ENCODE measurements at regions not wholly inside any gene's neighbourhood (a gene's known extent, or its start where the extent isn't known, plus 50 kb on each side); places are given as distances from the start of the nearest gene placed in this dataset.

- TF ChIP-seq CTCF (conservative IDR thresholded peaks at IDR 0.05 in 1 of 2, IDR thresholded peaks at IDR 0.05 in 1 of 2; ENCODE audit: extremely low read depth in 1 of 2, insufficient read depth in 1 of 2, low read depth in 1 of 2, low read length in 2 of 2) (no peak), EZH2 (IDR thresholded peaks at IDR 0.05; ENCODE audit: borderline replicate concordance, low read length) (no peak)
Observed at GRCh38 chr13:106415971-106416370, 119.5 kb downstream of the EFNB2 start.

Data from mammary epithelial cell (primary cell).